ENCODE measurements at regions not wholly inside any gene's neighbourhood (a gene's known extent, or its start where the extent isn't known, plus 50 kb on each side); places are given as distances from the start of the nearest gene placed in this dataset.

- TF ChIP-seq CTCF (IDR thresholded peaks at IDR 0.05) (no peak), POLR2A (IDR thresholded peaks at IDR 0.05) (no peak)
Measured at GRCh38 chr19:28456708-28457320, 756.1 kb downstream of the UQCRFS1 start.

All from sigmoid colon (tissue), 3 donors.